ENCODE measurements at regions not wholly inside any gene's neighbourhood (a gene's known extent, or its start where the extent isn't known, plus 50 kb on each side); places are given as distances from the start of the nearest gene placed in this dataset.

DNA sequence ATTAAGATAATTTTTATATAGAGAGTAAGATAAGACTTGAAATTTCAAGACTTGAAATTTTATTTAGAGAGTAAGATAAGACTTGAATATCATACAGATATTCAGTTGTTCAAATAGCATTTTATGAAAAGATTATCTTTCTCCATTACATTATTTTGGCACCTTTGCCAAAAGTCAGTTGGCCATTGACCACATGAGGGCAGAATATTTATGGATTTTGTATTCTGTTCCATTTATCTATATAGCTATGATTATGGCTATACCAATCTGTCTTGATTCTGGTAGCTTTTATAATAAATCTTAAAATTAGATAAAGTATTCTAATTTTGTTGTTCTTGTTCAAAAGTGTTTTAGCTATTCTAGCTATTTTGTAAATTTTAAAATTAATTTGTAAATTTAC, 537.9 kb upstream of the GJE1 start:
- no peaks in the 10 kb centered on the region for H3K4me1 ChIP-seq (ENCODE audit: insufficient read depth, low read length)
- no peaks in the 10 kb centered on the region for H3K27me3 ChIP-seq (ENCODE audit: insufficient read depth, low read length)
- no peaks in the 10 kb centered on the region for H3K36me3 ChIP-seq (ENCODE audit: insufficient read depth, low read length)
- H2AFZ ChIP-seq (ENCODE audit: low read depth, low read length): no peak overlapping the region
- H3K9me3 ChIP-seq (ENCODE audit: low read length): no peaks in the 10 kb centered on the region
- no peak overlapping the region for H3K4me3 ChIP-seq (ENCODE audit: low read length)

DNA sequence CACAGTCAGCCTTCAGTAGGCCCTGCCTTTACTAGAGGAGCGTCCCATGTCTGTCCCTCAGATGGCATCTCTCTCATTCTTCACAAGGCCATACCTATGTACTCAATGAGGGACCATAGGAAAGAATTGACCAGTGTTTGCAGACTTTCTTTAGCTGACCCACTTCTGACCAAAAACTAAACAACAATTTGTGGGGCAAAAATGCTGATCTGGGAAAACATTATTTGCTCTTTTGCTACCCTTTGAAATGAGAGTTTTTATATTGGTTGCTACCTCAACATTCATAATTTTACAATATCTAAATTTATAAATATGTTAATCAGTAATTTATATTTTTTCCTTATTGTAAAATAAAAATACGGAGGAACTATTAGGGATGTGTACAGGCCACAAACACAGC, 539.4 kb upstream of the GJE1 start:
- no peaks in the 10 kb centered on the region for H3K4me1 ChIP-seq (ENCODE audit: insufficient read depth, low read length)
- no peak overlapping the region for H2AFZ ChIP-seq (ENCODE audit: low read depth, low read length)
- H3K36me3 ChIP-seq (ENCODE audit: insufficient read depth, low read length): no peaks in the 10 kb centered on the region
- no peak overlapping the region for H3K4me3 ChIP-seq (ENCODE audit: low read length)
- H3K27me3 ChIP-seq (ENCODE audit: insufficient read depth, low read length): no peaks in the 10 kb centered on the region
- no peaks in the 10 kb centered on the region for H3K9me3 ChIP-seq (ENCODE audit: low read length)

DNA sequence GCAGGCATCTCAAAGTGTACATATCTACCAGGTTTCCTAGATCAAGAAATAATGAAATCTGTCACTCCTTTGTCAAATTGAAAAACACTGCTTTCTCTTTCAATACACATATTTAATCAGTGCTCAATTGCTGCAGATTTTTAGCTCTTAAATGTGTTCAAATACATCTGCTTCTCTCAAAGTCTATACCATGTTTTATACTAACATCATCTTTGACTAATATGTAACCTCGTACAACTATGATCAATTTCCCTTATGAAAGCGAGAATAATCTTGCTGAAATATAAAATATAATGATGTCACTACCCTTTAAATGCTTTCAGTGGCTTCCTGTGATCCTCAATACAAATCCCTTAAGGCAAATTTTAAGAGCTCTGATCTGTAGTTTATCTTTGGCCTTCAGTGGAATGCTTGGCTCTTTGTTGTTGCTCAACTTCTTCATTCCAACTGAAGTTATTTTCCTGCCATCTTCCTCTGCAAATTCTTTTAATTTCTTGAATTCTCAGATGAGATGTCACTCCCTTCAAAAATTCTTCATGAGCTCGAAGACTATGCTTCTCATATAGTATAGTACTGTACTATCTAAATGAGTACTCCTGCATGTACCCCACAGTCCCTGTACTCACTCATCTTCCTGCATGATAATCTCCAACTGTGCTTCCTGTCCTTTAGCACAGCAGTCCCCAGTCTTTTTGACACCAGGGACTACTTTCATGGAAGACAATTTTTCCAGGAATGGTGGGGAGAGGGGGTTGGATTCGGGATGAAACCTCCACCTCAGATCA, 545.1 kb upstream of the GJE1 start:
- Histone ChIP-seq H3K27me3 (ENCODE audit: insufficient read depth, low read length) (no peaks in the 10 kb centered on the region), H3K9me3 (ENCODE audit: low read length) (no peaks in the 10 kb centered on the region), H3K4me3 (ENCODE audit: low read length) (no peak overlapping the region), H3K4me1 (ENCODE audit: insufficient read depth, low read length) (no peaks in the 10 kb centered on the region), H2AFZ (ENCODE audit: low read depth, low read length) (no peak overlapping the region), H3K36me3 (ENCODE audit: insufficient read depth, low read length) (no peaks in the 10 kb centered on the region)

DNA sequence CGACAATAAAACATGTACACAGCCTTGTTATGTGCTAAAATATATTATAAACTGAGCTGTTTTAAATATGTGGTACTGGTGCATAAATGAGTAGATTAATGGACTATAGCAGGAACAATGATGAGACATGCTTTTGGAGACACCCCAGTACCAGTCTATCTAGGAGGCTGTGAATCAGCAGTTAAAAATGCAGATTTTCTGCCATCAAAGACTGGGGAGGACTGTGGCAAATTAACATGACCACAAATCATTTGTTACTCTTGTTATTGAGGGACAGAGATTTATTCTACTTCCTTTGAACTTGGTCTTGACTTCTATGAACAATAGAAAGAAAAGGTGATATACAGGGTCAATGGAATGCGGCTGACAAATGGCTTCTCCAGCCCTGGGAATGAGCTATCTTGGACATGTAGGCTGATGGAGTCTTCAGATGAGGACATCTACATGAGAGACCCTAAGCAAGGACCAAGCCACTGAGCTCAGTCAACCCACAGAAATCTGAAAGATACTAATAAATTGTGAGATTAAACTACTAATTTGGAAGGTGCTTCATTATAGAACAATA, 551.7 kb upstream of the GJE1 start:
- H3K27me3 ChIP-seq (ENCODE audit: insufficient read depth, low read length): no peaks in the 10 kb centered on the region
- H3K4me1 ChIP-seq (ENCODE audit: insufficient read depth, low read length): no peaks in the 10 kb centered on the region
- H3K4me3 ChIP-seq (ENCODE audit: low read length): no peak overlapping the region
- H3K9me3 ChIP-seq (ENCODE audit: low read length): no peaks in the 10 kb centered on the region
- H2AFZ ChIP-seq (ENCODE audit: low read depth, low read length): no peak overlapping the region
- no peaks in the 10 kb centered on the region for H3K36me3 ChIP-seq (ENCODE audit: insufficient read depth, low read length)

DNA sequence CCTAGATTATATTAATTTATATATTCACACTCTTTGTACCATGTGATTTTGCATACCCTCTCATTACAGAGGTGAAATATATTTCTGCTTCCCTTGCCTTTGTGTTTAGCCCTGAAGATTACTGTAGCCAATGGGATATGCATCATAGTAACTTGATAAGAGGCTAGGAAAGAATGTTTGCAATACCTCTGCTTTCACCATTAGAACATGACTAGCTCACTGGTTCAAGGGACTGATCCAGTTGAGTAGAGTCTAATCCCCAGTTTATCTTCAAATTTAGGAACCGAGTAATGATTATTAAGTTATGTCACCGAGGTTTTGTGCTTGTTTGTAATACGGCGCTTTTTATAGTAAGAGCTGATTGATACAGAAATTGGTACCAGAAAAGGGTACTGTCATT, 552.6 kb upstream of the GJE1 start:
- no peaks in the 10 kb centered on the region for H3K27me3 ChIP-seq (ENCODE audit: insufficient read depth, low read length)
- H2AFZ ChIP-seq (ENCODE audit: low read depth, low read length): no peak overlapping the region
- H3K4me1 ChIP-seq (ENCODE audit: insufficient read depth, low read length): no peaks in the 10 kb centered on the region
- H3K9me3 ChIP-seq (ENCODE audit: low read length): no peaks in the 10 kb centered on the region
- H3K4me3 ChIP-seq (ENCODE audit: low read length): no peak overlapping the region
- no peaks in the 10 kb centered on the region for H3K36me3 ChIP-seq (ENCODE audit: insufficient read depth, low read length)

DNA sequence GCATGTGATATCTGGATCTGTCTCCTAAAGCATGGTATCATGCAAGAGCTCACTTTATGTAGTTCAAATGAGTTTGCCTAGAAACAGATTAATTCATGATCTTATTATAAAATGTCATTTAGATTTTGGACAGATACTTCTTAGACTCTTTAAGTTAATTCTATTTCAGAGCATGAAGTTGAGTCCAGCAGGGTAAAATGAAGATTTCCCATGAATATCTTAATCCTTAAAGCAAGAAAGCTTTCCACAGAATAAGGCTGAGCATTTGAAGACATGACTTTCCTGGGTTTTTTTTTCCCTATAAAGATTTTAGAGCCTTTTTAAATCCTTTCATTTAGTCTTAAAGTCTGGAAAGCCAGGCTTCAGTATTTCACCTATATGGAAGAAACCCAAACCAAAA, 556.0 kb upstream of the GJE1 start:
- no peaks in the 10 kb centered on the region for H3K27me3 ChIP-seq (ENCODE audit: insufficient read depth, low read length)

DNA sequence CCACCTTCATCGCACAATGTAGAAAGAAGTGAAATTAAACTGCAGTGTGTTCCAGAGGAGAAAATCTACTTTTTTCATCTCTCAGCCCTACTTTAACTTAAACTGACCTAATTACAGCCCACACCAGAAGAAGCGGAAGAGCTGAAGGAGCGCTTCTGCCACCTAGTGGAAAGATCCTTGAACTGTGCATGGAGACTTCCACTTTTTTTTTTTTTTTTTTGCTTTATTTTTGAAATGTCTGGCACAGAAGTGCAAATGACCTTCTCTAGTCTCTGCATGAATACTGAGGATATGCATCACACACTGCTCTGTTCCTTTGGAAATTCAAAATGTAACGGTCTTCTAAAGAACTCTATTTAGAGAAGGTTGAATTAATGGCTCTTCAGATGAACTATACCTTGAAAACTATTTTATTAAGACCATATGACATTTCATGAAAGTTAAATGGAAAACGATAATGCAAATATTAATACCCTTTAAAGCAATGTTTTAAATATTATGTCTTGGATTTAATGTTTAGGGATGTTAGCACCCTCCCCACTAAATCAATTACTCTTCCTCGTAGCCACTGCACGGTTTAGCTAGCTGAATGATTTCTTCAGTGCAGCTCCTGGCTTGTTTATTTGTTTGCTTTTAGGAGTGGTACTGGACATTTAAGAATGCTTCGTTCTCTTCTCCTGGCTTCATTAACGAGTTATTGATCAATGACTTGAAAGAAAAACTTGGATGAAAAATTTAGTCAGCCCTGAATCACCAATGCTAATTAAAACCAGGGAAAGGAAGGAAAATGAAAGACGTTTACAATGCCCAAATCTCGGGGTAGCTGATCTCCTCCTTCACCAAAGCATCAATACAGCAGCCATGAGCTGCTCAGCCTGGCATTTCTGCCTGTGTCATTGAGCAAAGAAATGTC, 569.6 kb upstream of the GJE1 start:
- Histone ChIP-seq H2AFZ (ENCODE audit: low read depth, low read length) (peak overlapping the region; percentile 46), H3K9me3 (ENCODE audit: low read length) (no peaks in the 10 kb centered on the region), H3K36me3 (ENCODE audit: insufficient read depth, low read length) (no peaks in the 10 kb centered on the region), H3K27me3 (ENCODE audit: insufficient read depth, low read length) (no peaks in the 10 kb centered on the region), H3K4me1 (ENCODE audit: insufficient read depth, low read length) (peaks cover 9% of the 10 kb centered on the region), H3K4me3 (ENCODE audit: low read length) (no peak overlapping the region)

More for the DNA sequence above, 556.0 kb upstream of the GJE1 start:
- Histone ChIP-seq H3K4me3 (ENCODE audit: low read length) (no peak overlapping the region), H3K9me3 (ENCODE audit: low read length) (no peaks in the 10 kb centered on the region), H2AFZ (ENCODE audit: low read depth, low read length) (no peak overlapping the region), H3K4me1 (ENCODE audit: insufficient read depth, low read length) (no peaks in the 10 kb centered on the region), H3K36me3 (ENCODE audit: insufficient read depth, low read length) (no peaks in the 10 kb centered on the region)

DNA sequence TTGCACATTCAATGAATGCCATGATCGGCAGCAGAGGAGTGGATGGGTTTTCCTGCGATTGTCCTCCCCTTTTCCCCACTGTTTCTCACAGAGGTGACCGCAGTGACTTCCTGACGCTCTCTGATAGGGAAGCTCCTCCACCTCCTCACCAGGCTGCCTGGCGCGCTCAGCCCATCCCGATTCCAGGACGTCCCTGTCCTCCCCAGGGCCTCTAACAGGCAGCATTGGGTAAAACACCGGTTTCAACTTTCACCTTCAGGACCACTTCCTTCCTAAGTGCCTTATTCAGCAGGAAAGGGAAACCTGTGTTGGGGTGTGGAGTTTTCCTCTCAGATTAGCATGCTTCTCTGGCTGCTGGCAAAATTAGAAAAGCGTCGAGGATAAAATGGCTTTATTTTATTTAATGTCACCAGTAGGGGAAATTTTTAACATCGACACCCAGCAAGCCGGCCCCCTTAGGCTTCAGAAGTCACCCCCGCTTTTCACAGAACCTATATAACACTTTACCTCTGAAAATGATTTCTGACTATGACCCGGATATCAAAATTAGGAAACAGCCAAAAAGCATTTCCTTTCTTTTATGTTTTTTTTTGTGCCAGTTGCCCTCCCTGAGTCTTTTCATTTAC, 570.4 kb upstream of the GJE1 start:
- Histone ChIP-seq H3K36me3 (ENCODE audit: insufficient read depth, low read length) (no peaks in the 10 kb centered on the region), H3K27me3 (ENCODE audit: insufficient read depth, low read length) (no peaks in the 10 kb centered on the region), H3K4me1 (ENCODE audit: insufficient read depth, low read length) (peaks cover 9% of the 10 kb centered on the region), H3K9me3 (ENCODE audit: low read length) (no peaks in the 10 kb centered on the region), H2AFZ (ENCODE audit: low read depth, low read length) (peak overlapping the region; percentile 28), H3K4me3 (ENCODE audit: low read length) (no peak overlapping the region)

DNA sequence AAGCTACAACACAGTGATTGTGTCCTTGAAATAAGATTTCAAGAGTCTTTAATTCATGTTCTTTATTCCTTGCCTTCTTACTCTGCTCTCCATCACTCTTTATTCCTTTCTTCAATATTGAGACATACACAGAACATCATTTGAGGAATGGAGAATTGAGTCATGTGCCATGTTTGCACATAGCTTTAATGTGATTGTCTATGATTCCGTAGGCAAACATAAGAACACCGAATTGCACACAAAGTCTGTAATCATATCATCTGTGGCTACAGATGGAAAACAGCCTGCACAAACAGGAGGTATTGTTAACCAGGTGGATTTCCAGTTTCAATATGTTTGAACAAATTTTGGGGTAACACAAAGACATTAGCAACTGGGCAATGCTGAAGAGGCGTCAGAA, 571.6 kb upstream of the GJE1 start:
- Histone ChIP-seq H2AFZ (ENCODE audit: low read depth, low read length) (no peak overlapping the region), H3K9me3 (ENCODE audit: low read length) (no peaks in the 10 kb centered on the region), H3K27me3 (ENCODE audit: insufficient read depth, low read length) (no peaks in the 10 kb centered on the region), H3K4me3 (ENCODE audit: low read length) (no peak overlapping the region), H3K36me3 (ENCODE audit: insufficient read depth, low read length) (no peaks in the 10 kb centered on the region), H3K4me1 (ENCODE audit: insufficient read depth, low read length) (peaks cover 9% of the 10 kb centered on the region)

DNA sequence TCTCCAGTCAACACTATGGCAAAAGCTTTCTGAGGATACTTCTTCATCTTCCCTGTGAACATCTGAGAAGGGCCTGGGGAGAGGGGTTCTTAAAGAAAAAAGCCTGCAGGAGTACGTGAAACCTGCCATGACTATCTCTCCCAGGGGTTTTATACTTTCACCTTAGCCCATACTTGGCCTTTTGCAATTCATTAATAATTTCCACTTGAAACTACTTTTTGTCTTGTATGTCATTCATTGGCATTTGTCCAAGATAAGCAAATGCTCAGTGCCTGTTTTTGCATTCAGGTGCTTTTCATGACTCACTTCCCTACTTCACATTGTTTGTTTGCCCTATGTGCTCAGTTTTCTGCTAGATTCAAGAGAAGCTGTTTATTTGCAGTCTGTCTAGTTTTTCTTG, 580.3 kb upstream of the GJE1 start:
- Histone ChIP-seq H3K36me3 (ENCODE audit: insufficient read depth, low read length) (no peaks in the 10 kb centered on the region), H3K4me1 (ENCODE audit: insufficient read depth, low read length) (no peaks in the 10 kb centered on the region), H3K4me3 (ENCODE audit: low read length) (no peak overlapping the region), H3K27me3 (ENCODE audit: insufficient read depth, low read length) (no peaks in the 10 kb centered on the region), H3K9me3 (ENCODE audit: low read length) (no peaks in the 10 kb centered on the region), H2AFZ (ENCODE audit: low read depth, low read length) (no peak overlapping the region)

DNA sequence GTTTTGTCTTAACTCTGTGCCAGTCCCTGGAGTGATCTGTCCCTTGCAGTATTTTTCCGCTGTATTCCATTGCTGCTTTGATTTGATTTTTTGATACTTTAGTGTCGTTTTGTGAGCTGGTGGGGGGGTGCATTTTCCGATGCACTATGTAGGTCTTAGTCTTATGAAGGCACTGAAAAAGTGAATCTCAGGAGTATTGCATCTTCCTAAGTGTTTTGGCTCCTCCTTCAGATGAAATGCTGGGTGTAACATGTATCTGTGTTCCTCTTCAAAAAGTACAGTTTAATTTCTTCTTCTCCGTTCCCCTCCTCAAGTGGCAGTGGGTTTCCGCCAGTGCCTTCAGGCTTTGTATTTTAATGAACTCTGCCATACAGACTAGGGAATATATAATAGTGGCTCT, 580.7 kb upstream of the GJE1 start:
- Histone ChIP-seq H3K9me3 (ENCODE audit: low read length) (no peaks in the 10 kb centered on the region), H3K36me3 (ENCODE audit: insufficient read depth, low read length) (no peaks in the 10 kb centered on the region)

GRCh38 chr6:141551318-141551717, 581.4 kb upstream of the GJE1 start:
- Histone ChIP-seq H3K4me1 (ENCODE audit: insufficient read depth, low read length) (no peaks in the 10 kb centered on the region), H3K4me3 (ENCODE audit: low read length) (no peak overlapping the region), H3K27me3 (ENCODE audit: insufficient read depth, low read length) (no peaks in the 10 kb centered on the region), H3K36me3 (ENCODE audit: insufficient read depth, low read length) (no peaks in the 10 kb centered on the region), H3K9me3 (ENCODE audit: low read length) (no peaks in the 10 kb centered on the region), H2AFZ (ENCODE audit: low read depth, low read length) (no peak overlapping the region)

More for the DNA sequence above, 580.7 kb upstream of the GJE1 start:
- Histone ChIP-seq H2AFZ (ENCODE audit: low read depth, low read length) (no peak overlapping the region), H3K27me3 (ENCODE audit: insufficient read depth, low read length) (no peaks in the 10 kb centered on the region), H3K4me3 (ENCODE audit: low read length) (no peak overlapping the region), H3K4me1 (ENCODE audit: insufficient read depth, low read length) (no peaks in the 10 kb centered on the region)

GRCh38 chr6:141550471-141550870, 582.3 kb upstream of the GJE1 start:
- no peaks in the 10 kb centered on the region for H3K27me3 ChIP-seq (ENCODE audit: insufficient read depth, low read length)
- H2AFZ ChIP-seq (ENCODE audit: low read depth, low read length): no peak overlapping the region
- H3K36me3 ChIP-seq (ENCODE audit: insufficient read depth, low read length): no peaks in the 10 kb centered on the region
- H3K4me1 ChIP-seq (ENCODE audit: insufficient read depth, low read length): no peaks in the 10 kb centered on the region
- H3K4me3 ChIP-seq (ENCODE audit: low read length): no peak overlapping the region
- H3K9me3 ChIP-seq (ENCODE audit: low read length): no peaks in the 10 kb centered on the region

Data from neuron (in vitro differentiated cells).